OCI-LY7 (cell line): ENCODE measurements at regions not wholly inside any gene's neighbourhood (a gene's known extent, or its start where the extent isn't known, plus 50 kb on each side); places are given as distances from the start of the nearest gene placed in this dataset.

ENCODE experiments used
- BruUV-seq: library from RNA; stranded (reverse); fragments of 400-500 nt; replicated peaks from 2 replicates; lab custom pipeline; 2021; lab: Mats Ljungman, UMichigan
- CTCF ChIA-PET: fragments of 300-600 bp; sonication (Branson Sonifier 250); formaldehyde crosslinking; loops from one replicate; lab custom pipeline; 2022; ENCODE audit warnings: antibody characterized with exemption; ENCODE audit not compliant: unreplicated experiment; lab: Charles Lee
- POLR2A ChIA-PET: fragments of 300-600 bp; sonication (Branson Sonifier 250); formaldehyde crosslinking; loops from one replicate; lab custom pipeline; 2022; ENCODE audit warnings: antibody characterized with exemption; lab: Charles Lee
- DNase-seq: peaks from one replicate; pipeline ENCODE4 v3.0.0-alpha.2; 2015; ENCODE audit warnings: low spot score
- H2AFZ ChIP-seq: fragments of 200-600 bp; sonication (generic), shearing (Covaris generic); 2 replicates; pipeline ENCODE4 v1.6.1; 2014; ENCODE audit warnings: mild to moderate bottlenecking, antibody characterized with exemption, low read length, moderate library complexity
- H3K27ac ChIP-seq: fragments of 200-600 bp; sonication (generic); 2 replicates; pipeline ENCODE4 v1.5.1; 2014; ENCODE audit warnings: mixed run types, low read depth, mild to moderate bottlenecking, moderate library complexity, low read length, inconsistent platforms; ENCODE audit not compliant: poor library complexity, severe bottlenecking
- H3K36me3 ChIP-seq: fragments of 200-600 bp; sonication (generic); 2 replicates; pipeline ENCODE4 v1.6.1; 2014; ENCODE audit warnings: mild to moderate bottlenecking, antibody characterized with exemption, low read length, moderate library complexity, mixed read lengths; ENCODE audit not compliant: insufficient read depth
- H3K4me1 ChIP-seq: fragments of 200-600 bp; sonication (generic); 2 replicates; pipeline ENCODE4 v1.5.1; 2014; ENCODE audit warnings: mild to moderate bottlenecking, low read length; ENCODE audit not compliant: insufficient read depth, poor library complexity, severe bottlenecking
- H3K4me2 ChIP-seq: fragments of 200-600 bp; sonication (generic); 2 replicates; pipeline ENCODE4 v1.6.1; 2014; ENCODE audit warnings: mild to moderate bottlenecking, low read length
- H3K4me3 ChIP-seq: fragments of 200-600 bp; sonication (generic); 2 replicates; pipeline ENCODE4 v1.5.1; 2014; ENCODE audit warnings: mild to moderate bottlenecking, low read depth, low read length; ENCODE audit not compliant: poor library complexity, severe bottlenecking
- H3K79me2 ChIP-seq: fragments of 200-600 bp; sonication (generic); 2 replicates; pipeline ENCODE4 v1.6.1; 2016; ENCODE audit warnings: low read depth, mild to moderate bottlenecking, low read length, moderate library complexity, mixed read lengths; ENCODE audit not compliant: insufficient read depth
- H3K9me2 ChIP-seq: fragments of 200-600 bp; sonication (generic); 2 replicates; pipeline ENCODE4 v1.6.1; 2016; ENCODE audit warnings: mild to moderate bottlenecking, low read length, mixed read lengths; ENCODE audit not compliant: insufficient read depth
- H3K9me3 ChIP-seq: fragments of 200-600 bp; sonication (generic); 2 replicates; pipeline ENCODE4 v1.6.1; 2014; ENCODE audit warnings: mild to moderate bottlenecking, mixed run types, low read length, mixed read lengths
- H4K20me1 ChIP-seq: fragments of 200-600 bp; sonication (generic); 2 replicates; pipeline ENCODE4 v1.6.1; 2014; ENCODE audit warnings: mild to moderate bottlenecking, antibody characterized with exemption, low read length, moderate library complexity, mixed read lengths; ENCODE audit not compliant: insufficient read depth
- CTCF ChIP-seq: fragments of 200-600 bp; sonication (generic); conservative IDR thresholded peaks from 2 replicates; pipeline ENCODE4 v1.5.1; 2014; ENCODE audit warnings: mild to moderate bottlenecking, antibody characterized with exemption, low read length, moderate library complexity, mixed read lengths
- EZH2phosphoT487 ChIP-seq: fragments of 200-600 bp; sonication (generic); IDR thresholded peaks from 2 replicates; pipeline ENCODE4 v1.6.1; 2018; ENCODE audit warnings: low read depth, borderline replicate concordance, mild to moderate bottlenecking, mixed run types, antibody characterized with exemption, low read length, moderate library complexity, mixed read lengths
- intact Hi-C: fragments of 100-400 bp; cut with micrococcal nuclease; formaldehyde crosslinking; loops from one replicate; pipeline ENCODE4 v1.10.0; 2022; ENCODE audit not compliant: unreplicated experiment

- BruUV-seq = no TSS peak
- intact Hi-C loops = no loop called here
- no peaks in the 10 kb centered on the region for H3K9me2 ChIP-seq
- DNase-seq = peak; percentile 8
- H3K36me3 ChIP-seq = no peaks in the 10 kb centered on the region
- H3K9me3 ChIP-seq = no peaks in the 10 kb centered on the region
- H4K20me1 ChIP-seq = no peaks in the 10 kb centered on the region
- H3K4me2 ChIP-seq = no peak overlapping the region
- no peak overlapping the region for H3K27ac ChIP-seq
- H3K4me3 ChIP-seq = no peak overlapping the region
- H3K4me1 ChIP-seq = no peaks in the 10 kb centered on the region
- no peaks in the 10 kb centered on the region for H3K79me2 ChIP-seq
- POLR2A ChIA-PET = interaction anchor here (0.8 kb wide), 1 partner anchor 51 kb away, joined by 3 read pairs; no protein-coding TSS in a partner anchor
- CTCF ChIA-PET = no interaction called here
- H2AFZ ChIP-seq = no peak overlapping the region
- TF ChIP-seq CTCF = peak; percentile 52
- no peak for TF ChIP-seq EZH2phosphoT487
Measured at GRCh38 chr16:82368041-82368440, 198.0 kb upstream of the MPHOSPH6 start.

- CTCF ChIA-PET = no interaction called here
- H4K20me1 ChIP-seq = no peaks in the 10 kb centered on the region
- H3K4me1 ChIP-seq = no peaks in the 10 kb centered on the region
- intact Hi-C loops = no loop called here
- H2AFZ ChIP-seq = no peak overlapping the region
- H3K36me3 ChIP-seq = no peaks in the 10 kb centered on the region
- no peaks in the 10 kb centered on the region for H3K9me3 ChIP-seq
- no peak overlapping the region for H3K27ac ChIP-seq
- POLR2A ChIA-PET = no interaction called here
- H3K4me2 ChIP-seq = no peak overlapping the region
- BruUV-seq = no TSS peak
- H3K9me2 ChIP-seq = no peaks in the 10 kb centered on the region
- H3K79me2 ChIP-seq = no peaks in the 10 kb centered on the region
- TF ChIP-seq CTCF (no peak), EZH2phosphoT487 (no peak)
- DNase-seq = no peak
- no peak overlapping the region for H3K4me3 ChIP-seq
Measured at GRCh38 chr16:82366462-82366861, 196.4 kb upstream of the MPHOSPH6 start.

- DNase-seq = no peak
- TF ChIP-seq CTCF (no peak), EZH2phosphoT487 (no peak)
- CTCF ChIA-PET = no interaction called here
- no peaks in the 10 kb centered on the region for H3K4me1 ChIP-seq
- H2AFZ ChIP-seq = no peak overlapping the region
- H3K36me3 ChIP-seq = no peaks in the 10 kb centered on the region
- intact Hi-C loops = no loop called here
- no peaks in the 10 kb centered on the region for H4K20me1 ChIP-seq
- H3K79me2 ChIP-seq = no peaks in the 10 kb centered on the region
- POLR2A ChIA-PET = no interaction called here
- H3K9me2 ChIP-seq = no peaks in the 10 kb centered on the region
- H3K9me3 ChIP-seq = no peaks in the 10 kb centered on the region
- no peak overlapping the region for H3K27ac ChIP-seq
- no peak overlapping the region for H3K4me2 ChIP-seq
- BruUV-seq = no TSS peak
- H3K4me3 ChIP-seq = no peak overlapping the region
Measured at GRCh38 chr16:82364690-82365089, 194.7 kb upstream of the MPHOSPH6 start.
